A172 (cell line): ENCODE measurements at regions not wholly inside any gene's neighbourhood (a gene's known extent, or its start where the extent isn't known, plus 50 kb on each side); places are given as distances from the start of the nearest gene placed in this dataset.
"Not testable (repeated sequence)": the region's sequence is repeated elsewhere in the genome, so short reads cannot be mapped to it uniquely, and the experiment has no call there.

Experiments
- DNase-seq: peaks from one replicate; pipeline ENCODE4 v3.0.0-alpha.2; 2015; ENCODE audit warnings: low spot score

- no peak for DNase-seq
Observed at GRCh38 chr5:72651109-72651508, 143.9 kb upstream of the ZNF366 start.

- peak; percentile 20 for DNase-seq
Observed at GRCh38 chr5:72649449-72649848, 142.2 kb upstream of the ZNF366 start.

DNA sequence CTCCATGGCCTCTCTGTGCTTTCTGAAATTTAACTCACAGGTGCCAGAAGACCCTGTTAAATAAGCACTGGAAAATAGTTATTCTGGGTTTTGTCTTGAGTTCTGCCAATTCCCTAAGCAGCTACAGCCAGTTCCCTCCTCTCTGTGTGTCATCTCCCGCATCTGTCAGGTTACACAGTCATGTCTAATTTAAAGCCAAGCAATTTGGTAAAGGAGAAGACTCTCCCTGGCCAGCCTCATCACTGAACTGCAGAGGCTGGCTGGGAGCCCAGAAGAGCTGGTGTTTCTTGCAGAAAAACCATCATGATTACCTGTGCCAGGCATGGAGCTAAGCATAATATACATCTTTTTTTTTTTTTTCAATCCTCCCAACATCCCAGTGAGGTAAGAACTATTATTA, 141.3 kb upstream of the ZNF366 start:
- DNase-seq: peak; percentile 21

GRCh38 chr5:72647806-72648205, 140.6 kb upstream of the ZNF366 start:
- peak; percentile 22 for DNase-seq

GRCh38 chr5:72646246-72646866, 139.1 kb upstream of the ZNF366 start:
- no peak for DNase-seq

GRCh38 chr5:72645064-72645846, 138.0 kb upstream of the ZNF366 start:
- no peak for DNase-seq

GRCh38 chr5:72644296-72644695, 137.1 kb upstream of the ZNF366 start:
- no peak for DNase-seq

DNA sequence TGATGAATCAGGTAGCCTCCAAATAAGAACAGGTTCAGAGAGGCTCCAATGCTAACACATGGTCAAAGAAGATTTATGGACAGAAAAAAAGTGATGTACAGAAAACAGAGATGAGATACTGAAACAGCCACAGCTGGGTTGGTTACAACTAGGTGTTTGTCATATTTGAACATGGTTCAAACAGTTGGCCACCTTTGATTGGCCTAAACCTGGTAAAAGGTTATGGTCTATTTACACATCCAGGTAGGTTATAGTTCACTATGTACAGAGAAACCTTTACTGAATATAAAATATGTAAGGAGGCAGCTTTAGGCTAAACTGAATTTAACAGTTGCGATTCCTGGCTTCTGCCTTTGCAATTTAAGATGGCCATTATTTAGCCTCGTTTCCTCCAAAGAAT, 134.0 kb upstream of the ZNF366 start:
- no peak for DNase-seq

DNA sequence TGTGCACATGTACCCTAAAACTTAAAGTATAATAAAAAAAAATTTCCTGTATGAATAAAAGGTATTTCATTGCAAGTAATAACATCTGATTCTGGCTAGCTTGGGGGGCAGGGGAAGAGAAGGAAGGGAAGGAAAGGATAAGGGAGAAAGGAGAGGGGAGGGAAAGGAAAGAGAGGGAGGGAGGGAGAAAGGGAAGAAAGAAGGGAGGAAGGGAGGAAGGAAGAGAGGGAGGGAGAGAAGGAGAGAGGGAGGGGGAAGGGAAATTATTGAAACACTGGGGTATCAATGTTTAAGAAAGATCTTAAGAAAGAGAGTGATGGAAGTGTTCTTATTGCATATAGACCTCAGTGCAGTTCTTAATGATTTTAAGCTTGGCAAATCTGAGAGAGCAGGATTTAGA, 129.8 kb upstream of the ZNF366 start:
- no peak for DNase-seq

GRCh38 chr5:72636565-72636964, 129.4 kb upstream of the ZNF366 start:
- DNase-seq: not testable (repeated sequence)

DNA sequence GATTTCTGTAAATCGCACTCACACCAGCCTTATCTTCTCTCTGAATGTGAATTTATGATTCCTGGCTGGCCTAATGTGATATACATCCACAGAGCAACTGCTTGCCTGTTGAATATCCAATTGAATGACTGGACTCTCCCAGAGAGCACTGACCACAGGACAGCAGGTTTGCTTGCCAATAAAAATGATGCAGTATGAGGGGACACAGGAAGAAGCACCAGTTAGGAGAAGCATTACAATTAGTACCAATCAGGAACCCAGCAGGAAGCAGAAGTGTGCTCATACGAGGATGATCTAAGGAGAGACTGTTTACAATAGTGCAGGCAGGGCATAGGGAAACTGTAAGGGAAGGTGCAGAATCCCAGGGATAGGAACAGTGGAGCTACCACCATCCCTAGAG, 127.2 kb upstream of the ZNF366 start:
- DNase-seq: peak; percentile 52

GRCh38 chr5:72633649-72634048, 126.4 kb upstream of the ZNF366 start:
- peak; percentile 52 for DNase-seq

DNA sequence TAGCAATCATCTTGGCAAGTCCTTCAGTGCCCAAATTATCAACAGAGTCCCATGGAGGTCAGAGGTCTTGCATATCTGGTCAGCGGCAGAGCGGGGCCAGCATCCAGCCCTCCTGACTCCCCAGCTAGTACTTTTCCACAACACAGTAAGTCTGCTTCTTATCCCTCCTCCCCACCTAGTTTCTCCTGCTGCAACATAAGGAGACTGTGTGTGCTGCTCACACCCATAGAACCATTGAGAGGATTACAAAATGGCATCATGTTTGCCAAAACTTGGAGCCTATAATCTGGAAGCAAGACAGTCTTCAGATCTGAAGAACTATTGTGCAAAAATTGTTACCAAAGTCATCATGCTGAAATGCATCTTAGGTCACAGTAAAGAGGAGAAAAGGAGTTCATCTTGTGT, 125.8 kb upstream of the ZNF366 start:
- DNase-seq: no peak

DNA sequence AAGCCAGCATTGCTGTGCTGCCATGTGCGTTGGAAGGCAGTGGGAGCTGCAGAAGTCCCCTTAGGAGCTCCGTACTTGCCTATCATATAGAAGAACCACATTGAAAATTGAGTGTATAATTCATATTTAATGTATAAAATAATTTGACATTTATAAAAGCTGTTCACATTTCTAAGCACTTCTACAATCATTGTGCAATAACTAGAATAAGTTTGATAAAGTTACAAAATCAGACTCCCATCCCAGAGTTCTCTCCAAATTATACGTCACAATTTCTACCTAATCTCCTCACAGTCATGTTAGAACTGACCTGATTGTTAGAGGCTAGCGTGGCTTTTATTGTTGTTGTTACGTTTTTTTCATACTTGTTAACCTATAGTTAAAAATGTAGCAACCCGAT, 123.5 kb upstream of the ZNF366 start:
- no peak for DNase-seq

DNA sequence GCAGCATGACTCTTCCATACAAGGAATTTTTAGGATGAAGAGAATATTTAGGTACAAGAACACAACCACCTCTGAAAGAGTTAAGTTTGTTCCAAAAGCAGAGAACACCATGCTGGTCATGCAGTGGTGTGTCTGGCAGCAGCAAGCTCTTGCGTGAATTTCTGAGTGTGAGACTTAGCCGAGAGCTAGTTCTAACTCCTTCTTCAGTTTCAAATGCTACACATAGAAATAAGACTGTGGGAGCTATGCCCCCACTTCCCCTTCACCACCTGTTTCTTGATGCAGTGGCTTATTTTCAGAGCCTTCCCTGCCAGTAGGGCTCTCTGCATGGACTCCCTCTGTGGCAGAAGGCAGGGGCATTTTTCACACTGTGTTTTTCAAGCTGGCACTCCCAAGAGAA, 122.9 kb upstream of the ZNF366 start:
- DNase-seq: no peak

DNA sequence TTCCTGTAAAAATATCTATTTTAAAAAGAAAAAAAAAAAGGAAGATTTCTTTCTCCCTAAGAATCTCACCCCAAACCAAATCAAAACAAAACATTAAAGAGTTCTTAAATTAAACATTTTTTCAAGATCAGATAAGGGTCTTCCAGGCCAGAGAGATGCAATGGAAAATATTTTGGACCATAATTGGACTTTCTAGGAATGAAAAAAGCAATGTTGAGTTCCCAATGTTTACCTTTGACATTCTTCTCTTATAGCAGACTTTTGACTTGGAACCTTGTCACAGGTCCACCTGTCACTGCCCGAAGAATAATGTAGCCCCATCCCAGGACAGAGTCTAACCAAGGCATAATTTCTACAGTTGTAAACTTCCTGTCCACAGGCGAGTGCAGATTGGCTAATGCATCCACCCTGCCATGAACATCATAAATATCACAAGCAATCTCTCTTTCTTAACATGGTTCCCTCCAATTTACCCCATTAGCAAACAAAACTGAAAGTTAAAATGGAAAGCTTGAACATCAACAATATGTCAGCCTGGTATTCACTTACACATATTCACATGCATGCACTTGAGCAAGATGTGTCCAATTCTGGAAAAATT, 121.7 kb upstream of the ZNF366 start:
- DNase-seq: no peak

- no peak for DNase-seq
Observed at GRCh38 chr5:72625332-72625731, 118.1 kb upstream of the ZNF366 start.

DNA sequence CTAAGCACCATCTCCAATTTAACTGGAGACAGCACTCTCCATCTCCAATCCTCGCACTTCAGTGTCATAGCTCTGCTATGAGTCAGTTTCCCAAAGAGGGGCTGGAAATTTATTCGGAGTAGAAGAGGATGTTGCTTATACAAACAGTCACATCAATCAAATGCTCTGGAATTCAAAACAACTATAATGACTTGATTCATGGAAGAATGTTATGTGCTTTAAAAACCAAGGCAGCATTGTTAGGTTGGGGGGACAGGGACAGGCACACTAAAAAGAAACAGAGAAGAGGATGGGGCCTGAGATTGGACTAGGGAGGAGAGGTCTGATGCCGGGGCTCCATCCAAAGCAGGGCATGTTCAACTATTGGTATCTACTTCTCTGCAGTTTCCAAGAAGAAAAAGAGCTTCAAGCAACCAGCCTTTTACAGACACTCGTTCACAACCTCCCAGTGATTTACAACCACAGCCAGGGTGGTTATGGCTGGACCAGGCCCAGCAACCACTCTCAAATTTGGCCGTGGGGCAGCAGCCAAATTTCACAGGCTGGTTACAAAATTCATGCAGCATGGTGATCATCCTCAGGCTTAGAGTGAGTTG, 117.5 kb upstream of the ZNF366 start:
- DNase-seq: peak; percentile 84

GRCh38 chr5:72623936-72624335, 116.7 kb upstream of the ZNF366 start:
- DNase-seq: no peak

GRCh38 chr5:72623323-72623722, 116.1 kb upstream of the ZNF366 start:
- no peak for DNase-seq

DNA sequence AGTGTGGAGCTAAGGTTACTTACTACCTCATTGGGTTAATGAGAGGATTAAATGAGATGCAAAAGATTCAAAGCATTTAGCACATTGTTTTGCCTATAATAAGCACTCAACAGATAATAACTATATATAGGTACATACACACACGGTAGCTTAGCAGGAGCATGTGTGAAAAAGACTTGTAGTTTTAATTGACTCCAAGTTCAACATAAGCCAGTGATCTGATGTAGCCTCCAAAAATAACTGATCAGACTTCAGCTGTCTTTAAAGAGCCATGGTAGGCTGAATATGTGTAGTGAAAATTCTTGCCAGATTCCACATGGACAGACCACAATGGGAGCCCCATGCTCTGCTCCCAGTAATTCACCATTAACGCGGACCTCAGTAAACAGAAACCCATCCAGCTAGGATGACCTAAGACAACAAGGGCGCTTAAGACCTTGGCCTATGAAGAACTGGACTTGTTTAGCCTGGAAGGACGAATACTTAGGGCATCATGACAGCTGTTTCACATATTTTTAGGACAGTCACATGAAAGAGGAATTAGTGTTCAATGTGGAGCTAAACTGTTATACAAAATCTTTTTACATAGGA, 115.1 kb upstream of the ZNF366 start:
- no peak for DNase-seq

- DNase-seq: no peak
Observed at GRCh38 chr5:72621576-72621975, 114.4 kb upstream of the ZNF366 start.
